Smooth muscle cell (in vitro differentiated cells): ENCODE measurements at regions not wholly inside any gene's neighbourhood (a gene's known extent, or its start where the extent isn't known, plus 50 kb on each side); places are given as distances from the start of the nearest gene placed in this dataset.
"Not testable (repeated sequence)": the region's sequence is repeated elsewhere in the genome, so short reads cannot be mapped to it uniquely, and the experiment has no call there.

ENCODE experiments used
- DNase-seq: peaks from one replicate; lab custom pipeline; 2025; ENCODE audit not compliant: unreplicated experiment; lab: John Stamatoyannopoulos, UW
- H2AFZ ChIP-seq: fragments of 200-600 bp; sonication (generic); 2 replicates; pipeline ENCODE4 v1.6.0; 2016; ENCODE audit warnings: antibody characterized with exemption, low read depth, mild to moderate bottlenecking
- H3F3A ChIP-seq: fragments of 200-600 bp; sonication (generic); 2 replicates; pipeline ENCODE4 v1.6.0; 2017; ENCODE audit warnings: antibody characterized with exemption, low read depth
- H3K27ac ChIP-seq: fragments of 200-600 bp; sonication (generic); 2 replicates; pipeline ENCODE4 v1.5.1; 2016; ENCODE audit warnings: low read depth, mild to moderate bottlenecking
- H3K27me3 ChIP-seq: fragments of 200-600 bp; sonication (generic); 2 replicates; pipeline ENCODE4 v1.6.1; 2016; ENCODE audit warnings: low read depth, mild to moderate bottlenecking
- H3K36me3 ChIP-seq: fragments of 200-600 bp; sonication (generic); 2 replicates; pipeline ENCODE4 v1.5.1; 2016; ENCODE audit warnings: low read depth
- H3K4me1 ChIP-seq: fragments of 200-600 bp; sonication (generic); 2 replicates; pipeline ENCODE4 v1.5.1; 2016; ENCODE audit warnings: low read depth
- H3K4me2 ChIP-seq: fragments of 200-600 bp; sonication (generic); 2 replicates; pipeline ENCODE4 v1.6.0; 2016; ENCODE audit warnings: mild to moderate bottlenecking
- H3K4me3 ChIP-seq: fragments of 200-600 bp; sonication (generic); 2 replicates; pipeline ENCODE4 v1.5.1; 2016; ENCODE audit warnings: mild to moderate bottlenecking
- H3K79me2 ChIP-seq: fragments of 200-600 bp; sonication (generic); 2 replicates; pipeline ENCODE4 v1.6.0; 2016; ENCODE audit warnings: low read depth, mild to moderate bottlenecking
- H3K9ac ChIP-seq: fragments of 200-600 bp; sonication (generic); 2 replicates; pipeline ENCODE4 v1.6.0; 2016; ENCODE audit warnings: low read depth
- H3K9me3 ChIP-seq: fragments of 200-600 bp; sonication (generic); replicated peaks from 2 replicates; pipeline ENCODE4 v1.5.1; 2016; ENCODE audit warnings: low read depth
- H4K20me1 ChIP-seq: fragments of 200-600 bp; sonication (generic); 2 replicates; pipeline ENCODE4 v1.6.0; 2016; ENCODE audit warnings: low read depth
- WGBS: methylation state at CpG from one replicate; pipeline ENCODE4 v1.1.7; 2016; ENCODE audit warnings: low lambda C conversion rate; 5-methylcytosine and 5-hydroxymethylcytosine counted together
- TF ChIP-seq, protein P1 (sequence below): fragments of 200-600 bp; sonication (generic); IDR thresholded peaks from 2 replicates; pipeline ENCODE4 v1.5.1; 2017; ENCODE audit warnings: borderline replicate concordance, mild to moderate bottlenecking, antibody characterized with exemption; ENCODE audit not compliant: insufficient read depth, poor library complexity, severe bottlenecking

DNA sequence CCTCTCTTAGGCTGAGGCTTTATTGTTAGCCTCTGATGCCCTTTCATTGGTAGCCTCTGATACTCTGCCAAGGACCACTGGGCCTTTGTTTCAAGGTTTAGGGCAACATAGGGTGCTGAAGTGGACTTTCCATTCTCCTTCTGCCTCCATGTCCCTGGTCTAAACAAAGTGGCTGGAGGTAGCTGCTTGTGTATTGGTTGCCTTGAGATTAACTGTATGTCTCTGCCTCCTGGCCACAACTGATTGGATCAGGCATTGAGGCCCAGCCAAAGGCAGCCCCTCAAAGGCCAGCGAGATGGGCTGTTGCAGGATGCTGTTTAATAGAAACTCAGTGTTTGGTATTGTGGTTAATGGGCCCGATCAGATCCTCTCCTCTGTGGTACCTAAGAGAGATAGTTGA lies 77.9 kb upstream of the PRR23C start:
- Histone ChIP-seq H3K9ac (no peak overlapping the region), H3K4me2 (no peak overlapping the region), H3K4me3 (no peak overlapping the region), H3F3A (no peaks in the 10 kb centered on the region), H3K27me3 (no peaks in the 10 kb centered on the region), H3K9me3 (no peaks in the 10 kb centered on the region), H3K79me2 (no peaks in the 10 kb centered on the region), H2AFZ (no peak overlapping the region), H4K20me1 (no peaks in the 10 kb centered on the region), H3K36me3 (no peaks in the 10 kb centered on the region), H3K4me1 (no peaks in the 10 kb centered on the region), H3K27ac (no peak overlapping the region)
- WGBS = 90% methylated on average over 2 of the region's 2 CpGs
- TF ChIP-seq, protein P1, sequence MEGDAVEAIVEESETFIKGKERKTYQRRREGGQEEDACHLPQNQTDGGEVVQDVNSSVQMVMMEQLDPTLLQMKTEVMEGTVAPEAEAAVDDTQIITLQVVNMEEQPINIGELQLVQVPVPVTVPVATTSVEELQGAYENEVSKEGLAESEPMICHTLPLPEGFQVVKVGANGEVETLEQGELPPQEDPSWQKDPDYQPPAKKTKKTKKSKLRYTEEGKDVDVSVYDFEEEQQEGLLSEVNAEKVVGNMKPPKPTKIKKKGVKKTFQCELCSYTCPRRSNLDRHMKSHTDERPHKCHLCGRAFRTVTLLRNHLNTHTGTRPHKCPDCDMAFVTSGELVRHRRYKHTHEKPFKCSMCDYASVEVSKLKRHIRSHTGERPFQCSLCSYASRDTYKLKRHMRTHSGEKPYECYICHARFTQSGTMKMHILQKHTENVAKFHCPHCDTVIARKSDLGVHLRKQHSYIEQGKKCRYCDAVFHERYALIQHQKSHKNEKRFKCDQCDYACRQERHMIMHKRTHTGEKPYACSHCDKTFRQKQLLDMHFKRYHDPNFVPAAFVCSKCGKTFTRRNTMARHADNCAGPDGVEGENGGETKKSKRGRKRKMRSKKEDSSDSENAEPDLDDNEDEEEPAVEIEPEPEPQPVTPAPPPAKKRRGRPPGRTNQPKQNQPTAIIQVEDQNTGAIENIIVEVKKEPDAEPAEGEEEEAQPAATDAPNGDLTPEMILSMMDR = no peak
- DNase-seq = no peak

DNA sequence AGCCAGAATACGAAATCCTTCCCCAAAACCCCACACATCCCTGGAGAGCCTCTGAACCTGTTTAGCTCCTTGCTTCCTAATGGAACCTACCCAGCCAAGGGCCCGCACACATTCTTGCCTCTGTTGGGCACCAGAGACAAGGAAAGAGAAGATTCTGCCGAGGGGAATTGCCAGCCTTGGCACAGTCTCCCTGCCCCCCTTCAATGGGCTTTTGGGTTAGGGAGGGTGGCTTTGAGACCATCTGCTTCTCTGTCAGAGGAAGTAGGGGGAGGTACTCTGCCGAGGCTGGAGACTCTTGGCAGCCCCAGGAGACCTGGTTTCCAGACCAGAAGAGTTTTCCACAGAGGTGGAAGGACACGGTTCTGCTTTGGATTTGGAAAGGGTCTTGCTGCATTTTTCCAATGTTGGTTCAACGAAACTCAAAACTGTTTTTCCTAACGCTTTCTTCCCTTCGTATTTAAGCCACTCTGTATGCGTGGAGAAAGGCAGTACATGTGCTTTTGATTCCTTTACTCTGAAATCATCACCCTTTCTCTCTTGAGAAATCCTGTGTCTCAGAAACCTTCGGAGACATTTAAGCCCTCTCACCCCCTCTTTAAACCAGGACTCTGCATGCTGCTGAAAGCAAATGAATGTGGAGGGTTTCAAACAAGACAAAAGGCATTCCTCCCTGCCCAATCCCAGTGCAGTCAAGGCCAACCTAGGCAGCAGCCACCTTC lies 78.8 kb upstream of the PRR23C start:
- Histone ChIP-seq H3K9ac (no peak overlapping the region), H3K4me2 (no peak overlapping the region), H3K36me3 (no peaks in the 10 kb centered on the region), H3K27ac (no peak overlapping the region), H3K9me3 (no peaks in the 10 kb centered on the region), H3K79me2 (no peaks in the 10 kb centered on the region), H3K27me3 (no peaks in the 10 kb centered on the region), H2AFZ (no peak overlapping the region), H3K4me3 (no peak overlapping the region), H4K20me1 (no peaks in the 10 kb centered on the region), H3K4me1 (no peaks in the 10 kb centered on the region), H3F3A (no peaks in the 10 kb centered on the region)
- 85% methylated on average over 10 of the region's 10 CpGs for WGBS
- TF ChIP-seq, protein P1 = no peak
- no peak for DNase-seq

DNA sequence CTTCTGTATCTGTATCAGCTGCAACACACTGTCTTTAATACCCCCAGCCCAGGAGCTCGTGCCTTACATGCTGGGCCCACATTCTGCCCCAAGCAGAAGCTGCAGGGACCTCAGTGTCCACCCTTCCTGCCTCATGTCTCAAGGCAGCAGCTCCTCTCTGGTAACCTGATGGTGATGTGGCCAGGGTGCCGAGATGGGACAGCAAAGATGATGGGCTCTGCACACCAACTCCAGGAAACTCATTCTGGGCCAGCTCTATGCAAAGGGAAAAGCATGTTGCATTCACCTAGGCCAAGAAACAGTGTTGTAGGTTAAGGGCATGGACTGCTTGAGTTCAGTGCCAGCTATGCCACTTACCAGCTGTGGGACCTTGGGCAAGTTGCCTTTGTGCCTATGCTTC lies 79.5 kb upstream of the PRR23C start:
- Histone ChIP-seq H3K79me2 (no peaks in the 10 kb centered on the region), H3K4me2 (no peak overlapping the region), H3K4me3 (no peak overlapping the region), H3F3A (no peaks in the 10 kb centered on the region), H3K27me3 (no peaks in the 10 kb centered on the region), H3K4me1 (no peaks in the 10 kb centered on the region), H3K9ac (no peak overlapping the region), H2AFZ (no peak overlapping the region), H3K36me3 (no peaks in the 10 kb centered on the region), H4K20me1 (no peaks in the 10 kb centered on the region), H3K27ac (no peak overlapping the region), H3K9me3 (no peaks in the 10 kb centered on the region)
- 89% methylated on average over 2 of the region's 2 CpGs for WGBS
- TF ChIP-seq, protein P1 = no peak
- DNase-seq = no peak

DNA sequence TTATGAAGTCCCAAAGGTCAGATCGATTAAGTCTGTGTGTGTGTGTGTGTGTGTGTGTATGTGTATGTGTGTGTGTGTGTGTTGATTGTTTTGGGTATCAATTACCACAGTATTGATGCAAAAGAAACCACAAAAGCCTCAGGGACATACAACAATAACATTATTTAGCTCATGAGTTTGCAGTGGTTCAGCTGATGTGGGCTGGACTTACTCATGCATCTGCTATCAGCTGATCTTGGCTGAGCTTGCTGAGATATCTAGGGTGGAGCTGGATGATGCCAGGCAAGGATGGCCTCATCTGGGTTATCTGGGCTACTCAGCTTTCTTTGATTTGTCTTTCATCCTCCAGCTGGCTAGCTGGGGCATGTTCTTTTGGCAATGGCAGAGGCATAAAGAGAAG lies 82.4 kb upstream of the PRR23C start:
- H3K9me3 ChIP-seq = no peaks in the 10 kb centered on the region
- no peak overlapping the region for H3K4me3 ChIP-seq
- no peaks in the 10 kb centered on the region for H4K20me1 ChIP-seq
- no peak overlapping the region for H3K27ac ChIP-seq
- DNase-seq = no peak
- WGBS = 86% methylated on average over 1 of the region's 1 CpG
- H2AFZ ChIP-seq = no peak overlapping the region
- TF ChIP-seq, protein P1 = no peak
- no peaks in the 10 kb centered on the region for H3K4me1 ChIP-seq
- no peak overlapping the region for H3K4me2 ChIP-seq
- no peaks in the 10 kb centered on the region for H3F3A ChIP-seq
- H3K9ac ChIP-seq = no peak overlapping the region
- H3K79me2 ChIP-seq = no peaks in the 10 kb centered on the region
- H3K36me3 ChIP-seq = no peaks in the 10 kb centered on the region
- H3K27me3 ChIP-seq = no peaks in the 10 kb centered on the region

DNA sequence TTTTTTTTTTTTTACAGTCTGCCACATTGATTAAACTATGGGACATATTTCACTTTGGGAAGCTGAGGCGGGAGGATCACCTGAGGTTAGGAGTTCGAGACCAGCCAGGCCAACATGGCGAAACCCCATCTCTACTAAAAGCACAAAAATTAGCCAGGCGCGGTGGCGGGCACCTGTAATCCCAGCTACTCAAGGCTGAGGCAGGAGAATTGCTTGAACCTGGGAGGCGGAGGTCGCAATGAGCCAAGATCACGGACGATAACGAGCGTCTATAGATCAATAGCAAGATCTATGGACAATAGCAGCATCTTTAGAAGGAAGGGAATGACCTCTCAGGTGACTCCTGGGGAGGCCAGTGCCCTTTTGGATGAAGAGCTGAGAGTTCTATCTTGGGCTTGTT lies 82.9 kb upstream of the PRR23C start:
- not testable (repeated sequence) for H3K79me2 ChIP-seq, H3K4me2 ChIP-seq, H4K20me1 ChIP-seq, H3K27me3 ChIP-seq, DNase-seq, H3K4me1 ChIP-seq, H3K36me3 ChIP-seq, H2AFZ ChIP-seq, H3K9ac ChIP-seq, H3K4me3 ChIP-seq, H3K27ac ChIP-seq, H3K9me3 ChIP-seq, H3F3A ChIP-seq
- WGBS = 96% methylated on average over 12 of the region's 12 CpGs
